Gastroesophageal sphincter (tissue), 4 donors: ENCODE measurements at regions not wholly inside any gene's neighbourhood (a gene's known extent, or its start where the extent isn't known, plus 50 kb on each side); places are given as distances from the start of the nearest gene placed in this dataset.

Source experiments
- ATAC-seq: fragments of 150-250 bp; one replicate; pipeline ENCODE4 v1.9.1; 2016; ENCODE audit warnings: mild to moderate bottlenecking, moderate library complexity
- H3K27ac ChIP-seq, 4 donors: fragments of 200-600 bp; sonication (generic) in 3 of 4; 1 replicate in 3 of 4; 2 replicates in 1 of 4; pipeline ENCODE4 v1.5.1; 2016 to 2019
- H3K27me3 ChIP-seq: fragments of 200-600 bp; sonication (generic); one replicate; pipeline ENCODE4 v1.5.1; 2019
- H3K36me3 ChIP-seq, 2 donors: fragments of 200-600 bp; sonication (generic); one replicate each; pipeline ENCODE4 v1.5.1; 2019; ENCODE audit warnings: control low read depth in 1 of 2
- H3K4me1 ChIP-seq, 3 donors: fragments of 200-600 bp; sonication (generic); 1 replicate in 2 of 3; 2 replicates in 1 of 3; pipeline ENCODE4 v1.5.1; 2016 to 2019; ENCODE audit warnings: control low read depth in 2 of 3
- H3K4me3 ChIP-seq, 2 donors: fragments of 200-600 bp; sonication (generic); one replicate each; pipeline ENCODE4 v1.5.1; 2019; ENCODE audit warnings: mild to moderate bottlenecking in 1 of 2, moderate library complexity in 1 of 2
- H3K9me3 ChIP-seq, 3 donors: fragments of 200-600 bp; sonication (generic); one replicate each; pipeline ENCODE4 v1.5.1; 2017 to 2019; ENCODE audit warnings: control low read depth in 2 of 3
- CTCF ChIP-seq, 4 experiments: fragments of 200-600 bp in 2 of 4; fragments of 450-650 bp in 2 of 4; sonication (generic) in 1 of 4; IDR thresholded peaks; one replicate each; pipeline ENCODE4 v1.5.1; 2017 to 2019; ENCODE audit warnings: antibody characterized with exemption in 4 of 4, mild to moderate bottlenecking in 2 of 4, moderate library complexity in 2 of 4
- EP300 ChIP-seq: sonication (generic); formaldehyde crosslinking; IDR thresholded peaks from one replicate; pipeline ENCODE4 v1.6.1; 2017; ENCODE audit warnings: antibody characterized with exemption, mild to moderate bottlenecking
- POLR2A ChIP-seq, 2 donors: fragments of 450-650 bp; IDR thresholded peaks; one replicate each; pipeline ENCODE4 v1.6.1; 2017; ENCODE audit warnings: antibody characterized with exemption in 2 of 2, mild to moderate bottlenecking in 2 of 2, moderate library complexity in 1 of 2
- POLR2AphosphoS5 ChIP-seq: sonication (generic); formaldehyde crosslinking; IDR thresholded peaks from one replicate; pipeline ENCODE4 v1.6.1; 2017; ENCODE audit warnings: antibody characterized with exemption
- WGBS, 2 donors: methylation state at CpG; one replicate each; pipeline ENCODE4 v1.1.5; 2018; ENCODE audit warnings: low coverage in 1 of 2; 5-methylcytosine and 5-hydroxymethylcytosine counted together

DNA sequence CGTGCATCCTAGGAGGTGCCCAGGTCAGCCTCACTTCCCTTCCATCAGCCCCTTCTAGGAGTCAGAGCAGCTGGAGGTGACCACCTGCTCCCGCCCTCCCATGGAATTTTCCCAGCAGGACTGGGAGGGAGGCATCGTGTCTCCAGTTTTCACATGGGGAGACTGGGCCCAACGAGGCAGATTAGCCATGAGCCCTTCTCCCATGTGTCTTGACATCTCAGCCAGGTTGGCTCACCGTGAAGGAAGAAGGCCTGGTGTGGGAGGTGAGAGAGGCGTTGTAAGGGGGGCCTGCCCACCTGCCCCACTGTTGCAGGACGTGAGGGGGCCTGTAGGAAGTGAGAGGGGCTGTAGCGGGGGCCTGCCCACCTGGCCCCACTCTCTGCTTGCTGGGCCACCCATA lies 1521.4 kb downstream of the BRD1 start:
- H3K36me3 ChIP-seq, result no peaks in the 10 kb centered on the region
- no peaks in the 10 kb centered on the region for H3K4me1 ChIP-seq
- H3K27ac ChIP-seq, result no peak overlapping the region
- 60 to 94% methylated on average over 1 to 2 of the region's 8 CpGs for WGBS, 2 donors
- H3K9me3 ChIP-seq, result peaks cover 0 to 9% (median 0%) of the 10 kb centered on the region in 3 donors
- no peak overlapping the region for H3K4me3 ChIP-seq
- no peak for ATAC-seq
- H3K27me3 ChIP-seq, result peaks cover 80% of the 10 kb centered on the region
- TF ChIP-seq POLR2A (IDR thresholded peaks at IDR 0.05) (no peak), EP300 (no peak), CTCF (IDR thresholded peaks at IDR 0.05) (no peak), POLR2AphosphoS5 (no peak)

GRCh38 chr22:48305726-48306235 lies 1521.9 kb downstream of the BRD1 start:
- Histone ChIP-seq H3K36me3 (no peaks in the 10 kb centered on the region), H3K27me3 (peaks cover 82% of the 10 kb centered on the region), H3K27ac (no peak overlapping the region), H3K9me3 (peaks cover 0 to 4% (median 0%) of the 10 kb centered on the region in 3 donors), H3K4me1 (no peaks in the 10 kb centered on the region), H3K4me3 (no peak overlapping the region)
- 63% methylated on average over 3 of the region's 14 CpGs; no CpG with 5 or more reads in 1 of the 2 donors for WGBS, 2 donors
- no peak for TF ChIP-seq CTCF (IDR thresholded peaks at IDR 0.05)
- no peak for TF ChIP-seq POLR2A (IDR thresholded peaks at IDR 0.05)
- no peak for TF ChIP-seq EP300
- no peak for TF ChIP-seq POLR2AphosphoS5
- no peak for ATAC-seq

DNA sequence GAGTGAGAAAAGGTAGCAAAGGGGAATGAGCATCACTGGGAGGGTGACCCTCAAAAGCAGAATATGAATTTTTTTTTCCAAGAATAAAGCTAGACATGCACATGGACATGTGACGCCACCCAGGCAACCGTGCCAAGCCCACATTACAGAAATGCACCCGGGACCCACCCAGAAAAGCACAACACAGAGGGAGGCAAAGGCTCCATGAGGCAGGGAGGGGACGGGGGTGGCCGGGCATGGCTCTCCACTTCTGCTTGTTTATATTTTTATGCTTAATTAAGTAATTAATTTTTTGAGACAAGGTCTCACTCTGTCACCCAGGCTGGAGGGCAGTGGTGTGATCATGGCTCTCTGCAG lies 1524.3 kb downstream of the BRD1 start:
- Histone ChIP-seq H3K36me3 (no peaks in the 10 kb centered on the region), H3K4me1 (no peaks in the 10 kb centered on the region), H3K27me3 (peaks cover 78% of the 10 kb centered on the region), H3K9me3 (no peaks in the 10 kb centered on the region), H3K27ac (no peak overlapping the region), H3K4me3 (no peak overlapping the region)
- ATAC-seq, result no peak
- no peak for TF ChIP-seq POLR2A (IDR thresholded peaks at IDR 0.05)
- no peak for TF ChIP-seq EP300
- no peak for TF ChIP-seq CTCF (IDR thresholded peaks at IDR 0.05)
- TF ChIP-seq POLR2AphosphoS5, result no peak
- 78 to 80% methylated on average over 3 to 5 of the region's 5 CpGs for WGBS, 2 donors

- H3K4me1 ChIP-seq, result no peaks in the 10 kb centered on the region
- H3K27me3 ChIP-seq, result peaks cover 73% of the 10 kb centered on the region
- no peaks in the 10 kb centered on the region for H3K9me3 ChIP-seq
- TF ChIP-seq EP300 (no peak), POLR2AphosphoS5 (no peak), CTCF (IDR thresholded peaks at IDR 0.05) (no peak), POLR2A (IDR thresholded peaks at IDR 0.05) (no peak)
- 80 to 89% methylated on average over 1 to 4 of the region's 20 CpGs for WGBS, 2 donors
- H3K4me3 ChIP-seq, result no peak overlapping the region
- no peak for ATAC-seq
- H3K36me3 ChIP-seq, result no peaks in the 10 kb centered on the region
- H3K27ac ChIP-seq, result no peak overlapping the region
Measured at GRCh38 chr22:48302657-48303368, 1524.9 kb downstream of the BRD1 start.

- peaks cover 66% of the 10 kb centered on the region for H3K27me3 ChIP-seq
- WGBS, 2 donors, result 71% methylated on average over 2 of the region's 8 CpGs; no CpG with 5 or more reads in 1 of the 2 donors
- no peak for ATAC-seq
- H3K9me3 ChIP-seq, result no peaks in the 10 kb centered on the region
- no peak for TF ChIP-seq EP300
- no peak for TF ChIP-seq POLR2A (IDR thresholded peaks at IDR 0.05)
- no peak for TF ChIP-seq CTCF (IDR thresholded peaks at IDR 0.05)
- TF ChIP-seq POLR2AphosphoS5, result no peak
- no peak overlapping the region for H3K4me3 ChIP-seq
- no peaks in the 10 kb centered on the region for H3K36me3 ChIP-seq
- H3K4me1 ChIP-seq, result no peaks in the 10 kb centered on the region
- H3K27ac ChIP-seq, result no peak overlapping the region
Measured at GRCh38 chr22:48301908-48302307, 1525.8 kb downstream of the BRD1 start.
